ENCODE measurements at regions not wholly inside any gene's neighbourhood (a gene's known extent, or its start where the extent isn't known, plus 50 kb on each side); places are given as distances from the start of the nearest gene placed in this dataset.

DNA sequence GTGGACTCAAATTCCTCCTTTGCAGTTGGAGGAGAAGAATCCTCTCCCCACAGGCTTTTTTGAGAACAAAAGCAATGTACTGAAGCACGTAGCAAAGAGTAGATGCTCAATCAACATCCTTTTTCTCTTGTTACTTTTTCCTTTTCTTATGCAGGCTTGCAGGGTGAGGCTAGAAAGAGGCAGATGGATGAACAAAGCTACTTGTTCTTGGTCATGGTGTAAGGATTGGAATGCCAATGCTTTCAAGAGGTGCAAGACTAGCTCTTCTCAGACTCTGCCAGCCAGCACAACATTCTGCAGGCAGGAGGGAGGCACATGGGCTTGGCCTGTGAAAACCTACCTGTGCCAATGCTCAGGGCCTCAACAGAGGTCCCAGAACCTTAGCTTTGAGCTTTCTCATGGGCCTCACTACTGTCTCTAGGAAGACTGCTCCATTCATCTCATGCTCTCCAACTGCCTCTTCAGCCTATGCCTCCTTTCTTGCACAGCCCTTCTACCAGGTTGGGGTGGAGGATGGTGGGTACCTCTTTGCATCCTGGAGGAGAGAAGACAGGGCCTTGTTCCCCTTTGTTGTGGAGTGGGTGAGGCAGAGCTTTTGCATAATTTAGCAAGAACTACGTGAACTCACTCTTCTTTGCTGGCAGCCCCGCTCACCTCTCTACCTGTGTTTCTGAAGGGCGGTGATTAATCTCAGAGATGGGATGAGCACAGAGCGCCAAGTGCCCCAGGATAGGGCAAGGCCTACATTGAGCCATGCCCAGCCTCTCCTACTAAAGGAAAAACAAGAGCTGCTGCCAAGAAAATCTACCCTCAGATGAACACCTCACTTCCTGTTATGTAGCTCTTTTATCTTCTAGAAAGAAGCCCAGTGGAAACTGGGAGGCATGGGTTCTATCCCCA is 1119.7 kb downstream of the VRK1 start:
- Histone ChIP-seq H3K36me3 (ENCODE audit: insufficient read depth in 1 of 2, low read depth in 1 of 2) (no peaks in the 10 kb centered on the region), H3K4me1 (no peaks in the 10 kb centered on the region), H3K9me3 (no peaks in the 10 kb centered on the region), H3K27ac (no peak overlapping the region), H3K27me3 (ENCODE audit: insufficient read depth in 3 of 3, low read length in 2 of 3) (no peaks in the 10 kb centered on the region), H3K4me3 (no peak overlapping the region)
- intact Hi-C loops (cut with DNase I), result no loop called here
- 85 to 90% (median 87%) methylated on average over 5 of the region's 5 CpGs for WGBS, 3 donors
- DNase-seq (no peak), ATAC-seq (no peak)
- TF ChIP-seq, protein P1, sequence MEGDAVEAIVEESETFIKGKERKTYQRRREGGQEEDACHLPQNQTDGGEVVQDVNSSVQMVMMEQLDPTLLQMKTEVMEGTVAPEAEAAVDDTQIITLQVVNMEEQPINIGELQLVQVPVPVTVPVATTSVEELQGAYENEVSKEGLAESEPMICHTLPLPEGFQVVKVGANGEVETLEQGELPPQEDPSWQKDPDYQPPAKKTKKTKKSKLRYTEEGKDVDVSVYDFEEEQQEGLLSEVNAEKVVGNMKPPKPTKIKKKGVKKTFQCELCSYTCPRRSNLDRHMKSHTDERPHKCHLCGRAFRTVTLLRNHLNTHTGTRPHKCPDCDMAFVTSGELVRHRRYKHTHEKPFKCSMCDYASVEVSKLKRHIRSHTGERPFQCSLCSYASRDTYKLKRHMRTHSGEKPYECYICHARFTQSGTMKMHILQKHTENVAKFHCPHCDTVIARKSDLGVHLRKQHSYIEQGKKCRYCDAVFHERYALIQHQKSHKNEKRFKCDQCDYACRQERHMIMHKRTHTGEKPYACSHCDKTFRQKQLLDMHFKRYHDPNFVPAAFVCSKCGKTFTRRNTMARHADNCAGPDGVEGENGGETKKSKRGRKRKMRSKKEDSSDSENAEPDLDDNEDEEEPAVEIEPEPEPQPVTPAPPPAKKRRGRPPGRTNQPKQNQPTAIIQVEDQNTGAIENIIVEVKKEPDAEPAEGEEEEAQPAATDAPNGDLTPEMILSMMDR (IDR thresholded peaks at IDR 0.05), result no peak

- intact Hi-C loops (cut with DNase I), result no loop called here
- TF ChIP-seq, protein P1 (IDR thresholded peaks at IDR 0.05), result no peak
- no peak for DNase-seq
Observed at GRCh38 chr14:97920201-97920600, 1123.0 kb downstream of the VRK1 start.

DNA sequence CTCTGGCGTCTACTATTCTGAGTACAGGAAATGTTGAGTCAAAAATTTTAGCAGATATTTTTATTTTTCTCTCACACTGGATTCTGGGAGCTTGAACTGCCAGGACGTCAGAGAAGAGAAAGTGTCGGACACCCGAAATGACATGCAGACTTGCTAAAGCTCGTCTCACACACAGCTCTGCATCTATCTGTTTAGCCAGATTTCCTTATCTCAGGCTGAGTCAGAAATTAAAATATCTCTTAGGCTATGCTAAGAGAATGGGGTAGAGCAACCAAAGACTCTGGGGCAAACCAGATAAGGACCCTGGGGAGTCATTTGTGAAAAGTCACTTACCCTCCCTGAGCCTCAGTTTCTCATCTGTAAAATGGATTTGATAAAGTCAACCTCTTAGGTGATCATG is 1124.1 kb downstream of the VRK1 start:
- whole genome bisulfite sequencing, 3 donors, result 58 to 74% (median 59%) methylated on average over 5 of the region's 5 CpGs
- no peaks in the 10 kb centered on the region for H3K9me3 ChIP-seq
- no peak for DNase-seq
- no peaks in the 10 kb centered on the region for H3K27me3 ChIP-seq (ENCODE audit: insufficient read depth in 3 of 3, low read length in 2 of 3)
- no peaks in the 10 kb centered on the region for H3K36me3 ChIP-seq (ENCODE audit: insufficient read depth in 1 of 2, low read depth in 1 of 2)
- no peak overlapping the region for H3K27ac ChIP-seq
- TF ChIP-seq, protein P1 (IDR thresholded peaks at IDR 0.05), result no peak
- ATAC-seq, result no peak
- intact Hi-C loops (cut with DNase I), result no loop called here
- no peaks in the 10 kb centered on the region for H3K4me1 ChIP-seq
- no peak overlapping the region for H3K4me3 ChIP-seq

More at GRCh38 chr14:97920201-97920600, 1123.0 kb downstream of the VRK1 start:
- H3K36me3 ChIP-seq (ENCODE audit: insufficient read depth in 1 of 2, low read depth in 1 of 2), result no peaks in the 10 kb centered on the region
- H3K27ac ChIP-seq, result no peak overlapping the region
- no peaks in the 10 kb centered on the region for H3K4me1 ChIP-seq
- 69 to 80% (median 73%) methylated on average over 5 of the region's 5 CpGs for WGBS, 3 donors
- no peaks in the 10 kb centered on the region for H3K9me3 ChIP-seq
- H3K27me3 ChIP-seq (ENCODE audit: insufficient read depth in 3 of 3, low read length in 2 of 3), result no peaks in the 10 kb centered on the region
- no peak overlapping the region for H3K4me3 ChIP-seq
- no peak for ATAC-seq

- no peaks in the 10 kb centered on the region for H3K27me3 ChIP-seq (ENCODE audit: insufficient read depth in 3 of 3, low read length in 2 of 3)
- no peaks in the 10 kb centered on the region for H3K36me3 ChIP-seq (ENCODE audit: insufficient read depth in 1 of 2, low read depth in 1 of 2)
- ATAC-seq, result no peak
- no peaks in the 10 kb centered on the region for H3K9me3 ChIP-seq
- TF ChIP-seq, protein P1 (IDR thresholded peaks at IDR 0.05), result no peak
- intact Hi-C loops (cut with DNase I), result no loop called here
- WGBS, 3 donors, result 77 to 85% (median 84%) methylated on average over 11 of the region's 11 CpGs
- H3K27ac ChIP-seq, result no peak overlapping the region
- no peaks in the 10 kb centered on the region for H3K4me1 ChIP-seq
- DNase-seq, result no peak
- no peak overlapping the region for H3K4me3 ChIP-seq
Observed at GRCh38 chr14:97924922-97925613, 1127.9 kb downstream of the VRK1 start.

Measured in psoas muscle (tissue), 7 donors.